HG03354 (cell line): ENCODE measurements at regions not wholly inside any gene's neighbourhood (a gene's known extent, or its start where the extent isn't known, plus 50 kb on each side); places are given as distances from the start of the nearest gene placed in this dataset.
"Not testable (repeated sequence)": the region's sequence is repeated elsewhere in the genome, so short reads cannot be mapped to it uniquely, and the experiment has no call there.

Experiments used
- ATAC-seq: cut with Tn5 transposase; IDR thresholded peaks from one replicate; pipeline ENCODE4 v1.9.1; 2021; ENCODE audit warnings: mild to moderate bottlenecking; ENCODE audit not compliant: unreplicated experiment, poor library complexity, severe bottlenecking

DNA sequence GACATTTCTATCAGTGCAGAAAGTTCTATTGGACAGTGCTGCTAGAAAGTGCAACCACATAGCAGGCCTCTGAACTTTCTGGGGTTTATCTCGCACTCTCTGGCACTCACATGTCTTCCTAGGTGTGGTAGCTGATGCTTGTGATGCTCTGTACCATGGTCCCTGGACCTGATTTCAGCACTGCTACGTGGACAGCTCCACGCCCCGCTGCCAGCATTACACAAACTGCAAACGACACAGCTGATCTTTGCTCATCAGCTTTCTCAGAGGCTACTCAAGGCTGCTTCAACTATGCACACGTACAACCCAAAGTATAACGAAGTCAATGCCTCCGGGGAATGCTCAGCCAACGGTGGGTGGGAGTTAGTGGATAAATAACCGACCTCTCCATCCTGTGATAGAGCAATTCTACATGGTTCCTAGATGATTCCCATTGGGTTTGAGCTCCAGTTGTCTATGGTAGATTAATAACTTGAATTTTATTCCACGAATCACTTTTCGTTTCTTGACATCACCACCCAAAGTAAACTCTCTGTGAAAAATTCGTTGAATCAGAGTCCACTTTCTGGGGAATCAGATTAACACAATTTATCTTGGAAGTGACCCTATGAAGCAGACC is 302.5 kb downstream of the ACTR3B start:
- ATAC-seq: no peak

- ATAC-seq: no peak
Measured at GRCh38 chr7:153065051-153065450, 305.5 kb downstream of the ACTR3B start.

DNA sequence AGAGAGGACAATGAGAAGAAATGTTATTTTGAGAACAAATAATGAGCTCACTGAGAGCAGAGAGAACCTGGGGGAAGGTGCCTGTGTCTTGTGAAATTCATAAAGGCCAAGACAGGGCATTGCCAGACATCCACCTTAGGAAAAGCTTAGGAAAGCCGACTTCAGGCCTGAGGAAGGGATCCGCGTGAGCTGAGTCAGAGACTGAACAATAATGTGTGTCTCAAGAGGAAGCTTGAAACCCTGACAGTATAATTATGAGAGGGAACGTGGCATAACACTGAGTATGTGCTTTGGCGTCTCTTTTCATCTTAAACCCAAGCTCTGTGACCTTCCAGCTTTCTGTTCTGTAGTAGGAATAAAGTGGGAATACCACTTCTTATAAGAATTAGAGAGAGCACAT is 307.2 kb downstream of the ACTR3B start:
- no peak for ATAC-seq

- no peak for ATAC-seq
Measured at GRCh38 chr7:153070141-153070540, 310.6 kb downstream of the ACTR3B start.

DNA sequence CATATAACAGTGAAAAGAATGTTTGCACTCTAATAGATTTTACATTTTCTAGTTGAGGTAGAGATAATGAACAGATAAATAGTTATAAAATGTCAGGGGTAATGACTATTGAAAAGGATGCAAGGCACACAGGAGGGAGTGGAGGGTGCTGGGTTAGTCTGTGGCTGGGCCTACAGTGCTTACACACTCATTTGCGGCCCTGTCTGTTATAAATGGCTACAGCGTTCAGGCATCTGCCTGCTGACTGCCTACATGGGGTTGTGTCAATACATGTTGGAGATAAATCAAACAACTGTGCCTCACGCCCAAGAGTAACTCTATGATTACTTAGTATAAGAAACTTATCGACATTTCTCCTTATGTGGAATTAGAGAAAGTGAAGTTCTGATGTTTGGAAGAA is 313.3 kb downstream of the ACTR3B start:
- ATAC-seq: no peak

GRCh38 chr7:153076289-153076688 is 316.7 kb downstream of the ACTR3B start:
- not testable (repeated sequence) for ATAC-seq

DNA sequence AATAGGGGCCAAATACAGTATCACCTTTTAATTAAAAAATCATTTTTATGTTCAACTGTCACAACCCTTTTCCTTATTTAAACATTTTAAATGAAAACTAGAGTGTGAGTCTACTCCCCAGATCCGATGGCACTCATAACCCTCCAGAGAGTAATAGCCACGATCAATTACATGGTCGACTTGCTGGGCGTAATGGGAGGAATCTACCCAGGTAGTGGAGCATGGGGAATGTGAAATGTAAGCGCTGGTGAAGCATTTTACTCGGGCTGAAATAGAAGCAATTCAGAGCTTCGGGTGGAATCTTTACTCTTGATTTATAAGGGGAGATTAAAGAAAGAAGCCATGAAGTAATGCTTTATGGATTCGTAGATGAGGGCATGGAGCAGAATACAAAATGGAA is 321.9 kb downstream of the ACTR3B start:
- no peak for ATAC-seq

GRCh38 chr7:153084278-153084677 is 324.7 kb downstream of the ACTR3B start:
- no peak for ATAC-seq

- ATAC-seq: no peak
Measured at GRCh38 chr7:153087498-153087897, 327.9 kb downstream of the ACTR3B start.

DNA sequence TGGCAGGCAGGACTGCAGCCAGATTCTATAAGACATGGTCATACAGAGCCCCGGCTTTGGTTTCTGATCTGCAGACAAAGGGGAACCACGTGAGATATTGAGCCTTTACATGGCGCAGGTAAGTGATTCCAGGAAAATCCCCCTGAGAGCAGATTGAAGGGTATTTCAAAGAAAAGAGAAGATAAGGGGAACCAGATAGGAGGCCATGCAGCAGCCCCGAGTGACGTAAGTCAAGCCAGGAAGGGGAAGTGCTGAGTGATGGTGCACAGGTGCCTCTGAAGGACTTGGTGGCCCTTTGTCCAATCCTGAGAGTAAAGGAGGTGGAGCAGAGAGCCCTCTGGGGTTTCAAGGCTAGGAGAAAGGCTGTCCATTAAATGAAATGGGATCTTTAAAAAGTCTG is 329.0 kb downstream of the ACTR3B start:
- ATAC-seq: no peak

DNA sequence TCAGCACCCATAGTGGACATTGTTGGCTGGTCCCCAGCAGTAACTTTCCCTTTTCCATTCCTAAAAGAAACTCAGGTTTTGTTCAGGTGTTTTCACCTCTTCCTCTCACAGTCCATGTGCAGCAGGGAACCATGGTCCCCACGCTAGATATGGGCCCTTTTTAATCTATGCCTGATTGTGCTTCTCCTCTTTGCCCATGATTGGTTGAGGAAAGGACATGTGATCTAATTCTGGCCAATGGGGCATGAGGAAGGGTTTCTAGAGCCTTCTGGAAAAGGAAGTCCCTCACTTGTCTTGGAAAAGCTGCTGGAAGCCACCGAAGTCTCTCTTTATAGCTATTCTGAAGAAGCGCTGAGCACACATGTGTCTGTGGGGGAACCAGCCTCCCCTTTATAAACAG is 330.7 kb downstream of the ACTR3B start:
- no peak for ATAC-seq

GRCh38 chr7:153090764-153091163 is 331.2 kb downstream of the ACTR3B start:
- ATAC-seq: no peak

DNA sequence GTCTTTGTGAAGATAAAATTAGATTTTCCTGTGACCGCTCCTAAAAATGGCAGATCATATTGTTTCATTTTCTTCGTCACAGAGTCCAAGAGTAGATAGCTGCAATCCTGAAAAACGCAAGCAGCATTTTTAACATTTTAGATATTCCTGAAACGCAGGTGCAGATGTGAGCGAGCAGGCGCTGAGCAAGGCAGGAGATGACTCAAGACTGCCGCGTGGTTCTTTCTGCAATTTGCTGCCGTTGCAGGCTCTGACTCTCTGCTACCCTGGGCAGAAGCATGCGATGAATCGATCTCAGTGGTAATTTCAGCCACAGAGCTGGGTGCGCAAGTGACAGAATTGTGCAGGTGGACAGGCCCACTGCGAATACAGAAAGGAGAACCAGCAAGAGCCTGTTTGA is 331.9 kb downstream of the ACTR3B start:
- ATAC-seq: no peak

DNA sequence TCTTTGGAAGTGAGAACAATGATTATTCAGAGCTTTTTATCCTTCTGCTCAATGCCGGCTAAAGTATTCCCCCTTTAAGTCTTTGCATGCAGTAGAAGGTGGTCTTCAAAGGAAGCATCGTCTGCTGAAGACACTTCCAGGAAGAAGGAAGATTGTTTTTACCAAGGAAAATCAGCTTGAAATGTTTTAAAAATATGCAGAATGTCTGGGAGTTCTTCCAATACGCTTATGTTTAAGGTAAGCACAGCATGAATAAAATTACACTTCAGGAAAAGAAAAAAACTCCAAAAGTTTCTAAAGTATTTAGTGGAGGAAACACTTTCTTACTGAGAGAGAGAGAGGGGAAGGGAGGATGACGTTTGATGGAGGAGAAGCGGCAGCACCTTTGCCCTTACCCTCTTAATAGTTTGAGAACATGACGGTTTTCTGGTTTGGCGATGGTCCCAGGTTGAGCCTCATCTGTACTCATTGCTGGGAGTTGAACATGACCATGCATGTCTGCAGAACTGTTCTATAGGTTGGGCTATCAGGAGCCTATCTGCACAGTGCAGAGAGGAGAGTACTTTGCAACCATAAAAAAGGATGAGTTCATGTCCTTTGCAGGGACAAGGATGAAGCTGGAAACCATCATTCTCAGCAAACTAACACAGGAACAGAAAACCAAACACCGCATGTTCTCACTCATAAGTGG is 338.1 kb downstream of the ACTR3B start:
- no peak for ATAC-seq

DNA sequence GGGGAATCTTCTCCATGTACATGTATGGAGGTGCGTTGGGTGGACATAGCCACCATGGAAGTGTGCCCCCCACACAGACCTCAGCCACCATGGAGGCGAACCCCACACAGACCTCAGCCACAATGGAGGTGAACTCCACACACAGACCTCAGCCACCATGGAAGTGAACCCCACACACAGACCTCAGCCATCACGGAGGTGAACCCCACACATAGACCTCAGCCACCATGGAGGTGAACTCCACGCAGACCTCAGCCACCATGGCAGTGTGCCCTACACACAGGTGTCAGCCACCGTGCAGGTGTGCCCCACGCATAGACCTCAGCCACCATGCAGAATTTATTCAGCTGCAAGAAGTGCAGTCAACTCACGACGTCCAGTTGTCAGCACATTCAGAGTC is 339.7 kb downstream of the ACTR3B start:
- ATAC-seq: no peak

GRCh38 chr7:153100691-153101237 is 341.2 kb downstream of the ACTR3B start:
- ATAC-seq: no peak

GRCh38 chr7:153103202-153103601 is 343.6 kb downstream of the ACTR3B start:
- ATAC-seq: no peak

DNA sequence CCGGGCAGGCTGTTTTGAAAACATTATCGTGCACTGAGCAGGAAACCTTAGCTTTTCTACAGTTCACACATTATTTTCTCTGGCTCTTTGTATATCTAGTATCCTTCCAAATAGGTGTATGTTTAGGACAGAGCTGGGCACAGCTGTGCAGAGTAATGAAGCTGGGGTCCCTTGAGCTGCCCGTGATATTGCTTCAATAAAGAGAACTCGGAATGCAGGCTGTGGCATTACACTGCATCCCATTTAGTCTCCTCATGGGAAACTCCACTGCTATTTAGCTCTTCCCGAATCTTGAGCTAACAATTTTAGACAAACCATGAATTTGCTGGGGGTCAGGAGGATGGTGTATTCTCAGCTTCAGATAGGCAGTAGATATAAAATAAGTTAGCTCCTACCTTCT is 348.3 kb downstream of the ACTR3B start:
- no peak for ATAC-seq

GRCh38 chr7:153109566-153109965 is 350.0 kb downstream of the ACTR3B start:
- no peak for ATAC-seq

DNA sequence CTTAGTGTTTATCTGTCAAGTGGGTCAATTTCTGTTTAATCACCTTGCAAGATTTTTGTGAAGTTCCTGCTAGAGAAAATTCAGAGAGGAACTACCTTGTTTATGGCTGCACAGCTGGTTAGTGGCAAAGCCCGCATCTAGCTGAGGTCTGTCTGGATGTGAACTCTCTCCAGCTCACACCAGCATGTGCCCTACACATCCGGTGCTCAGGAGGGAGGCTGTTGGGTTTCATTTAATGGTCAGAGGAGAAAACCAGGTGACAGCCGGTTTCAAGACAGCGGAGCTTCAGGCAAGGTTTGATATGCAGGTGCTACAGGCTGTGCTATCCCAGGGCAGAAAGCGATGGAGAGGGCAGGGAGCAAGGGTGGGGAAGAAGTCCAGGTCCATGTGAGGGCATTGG is 351.1 kb downstream of the ACTR3B start:
- no peak for ATAC-seq

GRCh38 chr7:153122255-153122654 is 362.7 kb downstream of the ACTR3B start:
- ATAC-seq: not testable (repeated sequence)
